Activated naive CD8-positive, alpha-beta T cell treated with anti-CD3 and anti-CD28 coated beads, Interleukin-2, amount 50 U/mL, for 24 hours (primary cell): ENCODE measurements at regions not wholly inside any gene's neighbourhood (a gene's known extent, or its start where the extent isn't known, plus 50 kb on each side); places are given as distances from the start of the nearest gene placed in this dataset.
A peak's percentile ranks its signal among the peaks of the same experiment; 100 is the strongest.

ENCODE experiments used
- ATAC-seq: fragments of 150-1000 bp; cut with Tn5 transposase; one replicate; pipeline ENCODE4 v1.10.0; 2021
- DNase-seq: peaks from one replicate; pipeline ENCODE4 v3.0.0; 2021
- H3K27ac Mint-ChIP-seq: one replicate; pipeline ENCODE4 v1.8.0; 2021; ENCODE audit warnings: mild to moderate bottlenecking, mixed read lengths
- H3K27me3 Mint-ChIP-seq: one replicate; pipeline ENCODE4 v1.8.0; 2021; ENCODE audit warnings: mixed read lengths
- H3K36me3 Mint-ChIP-seq: one replicate; pipeline ENCODE4 v1.8.0; 2021; ENCODE audit warnings: low read depth, mixed read lengths
- H3K4me1 Mint-ChIP-seq: one replicate; pipeline ENCODE4 v1.8.0; 2021; ENCODE audit warnings: mixed read lengths
- H3K4me3 Mint-ChIP-seq: one replicate; pipeline ENCODE4 v1.8.0; 2021; ENCODE audit warnings: mild to moderate bottlenecking, moderate library complexity, mixed read lengths
- H3K9me3 Mint-ChIP-seq: one replicate; pipeline ENCODE4 v1.8.0; 2021; ENCODE audit warnings: mixed read lengths

DNA sequence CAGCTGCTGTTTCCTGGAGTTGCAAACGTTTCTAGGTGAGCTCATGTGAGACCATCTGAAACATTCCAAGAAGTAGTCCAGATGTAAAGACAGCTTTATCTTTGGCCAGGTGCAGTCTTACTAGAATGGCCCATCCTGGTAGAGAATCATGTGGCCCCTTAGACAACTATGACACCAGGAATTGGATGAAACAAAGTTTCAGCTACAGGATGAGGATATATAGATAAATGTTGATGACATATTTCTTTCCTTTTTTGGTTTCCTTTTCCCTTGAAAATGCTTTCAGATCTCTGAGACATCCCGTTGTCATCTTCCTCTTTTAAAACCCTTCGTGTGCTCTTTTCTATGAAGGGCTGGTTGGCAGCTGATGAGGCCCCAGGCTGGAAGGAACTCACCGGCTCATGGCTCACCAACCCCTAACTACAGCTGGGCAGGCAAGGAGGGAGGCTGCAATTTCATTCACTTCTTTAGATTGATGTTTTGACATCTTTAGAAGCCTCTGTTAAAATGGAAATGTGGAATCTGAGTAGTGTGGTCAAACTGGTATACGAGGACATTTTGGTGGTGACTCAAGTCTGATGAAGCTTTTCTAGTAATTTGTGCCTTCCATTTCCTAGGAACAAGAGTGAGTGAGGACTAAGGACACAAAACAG lies 167.9 kb upstream of the TNFAIP3 start:
- Mint-ChIP-seq H3K36me3 (no peaks in the 10 kb centered on the region), H3K4me1 (peaks cover 63% of the 10 kb centered on the region), H3K27me3 (peaks cover 12% of the 10 kb centered on the region), H3K9me3 (no peaks in the 10 kb centered on the region), H3K4me3 (peak overlapping the region; percentile 64), H3K27ac (peak overlapping the region; percentile 97)
- DNase-seq (peak; percentile 41), ATAC-seq (peak; percentile 77)

- no peak for DNase-seq
- no peak overlapping the region for H3K4me3 Mint-ChIP-seq
- peaks cover 12% of the 10 kb centered on the region for H3K27me3 Mint-ChIP-seq
- H3K4me1 Mint-ChIP-seq = peaks cover 73% of the 10 kb centered on the region
- no peaks in the 10 kb centered on the region for H3K9me3 Mint-ChIP-seq
- peak overlapping the region; percentile 97 for H3K27ac Mint-ChIP-seq
- no peak for ATAC-seq
- H3K36me3 Mint-ChIP-seq = no peaks in the 10 kb centered on the region
Observed at GRCh38 chr6:137700161-137700560, 166.9 kb upstream of the TNFAIP3 start.

DNA sequence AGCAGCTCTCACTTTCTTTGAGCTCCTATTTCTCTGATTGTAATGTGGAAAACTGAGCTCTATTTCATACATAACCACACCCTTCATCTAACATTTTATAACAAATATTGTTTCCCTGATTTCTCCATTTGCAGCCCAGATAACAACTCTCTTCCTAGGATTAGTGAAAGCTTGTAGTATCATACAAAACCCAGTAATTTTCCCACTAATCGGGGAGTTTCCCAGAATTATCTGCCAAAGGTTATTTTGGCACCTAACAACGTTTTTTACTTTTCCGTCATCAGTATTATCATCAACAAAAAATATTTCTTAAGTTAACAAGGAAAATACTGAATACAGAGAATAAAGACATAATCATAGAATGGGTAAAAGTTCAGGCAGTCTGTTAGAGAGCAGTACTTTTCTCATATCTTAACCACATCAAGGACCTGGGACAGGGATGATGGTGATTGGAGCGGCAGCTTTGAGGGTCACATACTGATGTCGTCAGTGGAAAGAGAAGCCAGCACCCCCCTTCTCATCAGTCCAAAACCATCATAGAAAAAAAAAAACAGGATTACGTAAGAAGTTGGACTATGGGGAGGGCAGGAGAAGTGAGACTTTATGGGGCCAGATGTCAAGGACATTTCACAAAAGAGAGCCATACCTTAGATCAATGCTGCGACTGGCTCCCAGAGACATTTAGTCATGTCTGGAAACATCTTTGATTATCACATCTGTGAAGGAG lies 166.1 kb upstream of the TNFAIP3 start:
- no peaks in the 10 kb centered on the region for H3K36me3 Mint-ChIP-seq
- ATAC-seq (no peak), DNase-seq (no peak)
- peak overlapping the region; percentile 72 for H3K27ac Mint-ChIP-seq
- H3K4me3 Mint-ChIP-seq = no peak overlapping the region
- H3K9me3 Mint-ChIP-seq = no peaks in the 10 kb centered on the region
- H3K27me3 Mint-ChIP-seq = peaks cover 6% of the 10 kb centered on the region
- H3K4me1 Mint-ChIP-seq = peaks cover 76% of the 10 kb centered on the region

DNA sequence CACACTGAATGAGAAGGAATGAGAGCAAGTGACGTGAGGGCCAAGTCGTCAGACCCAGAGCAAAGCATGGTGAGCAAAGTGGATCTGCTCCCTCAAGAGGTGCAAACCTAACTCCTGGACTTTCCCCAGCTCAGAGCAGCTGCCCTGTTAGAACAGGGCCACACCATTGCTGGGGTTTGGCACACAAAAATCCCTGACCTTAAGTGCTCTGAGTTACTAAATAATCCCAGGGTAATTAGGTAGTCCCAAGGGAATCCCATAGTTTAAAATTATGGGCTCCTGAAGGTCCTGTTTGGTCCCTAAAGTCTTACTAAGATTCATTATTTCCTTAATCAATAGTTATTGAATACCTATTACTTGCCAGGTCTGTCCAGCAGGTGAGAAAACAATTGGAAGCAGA lies 165.1 kb upstream of the TNFAIP3 start:
- Mint-ChIP-seq H3K9me3 (no peaks in the 10 kb centered on the region), H3K27ac (no peak overlapping the region), H3K4me1 (peaks cover 80% of the 10 kb centered on the region), H3K27me3 (no peaks in the 10 kb centered on the region), H3K4me3 (no peak overlapping the region), H3K36me3 (no peaks in the 10 kb centered on the region)
- no peak for ATAC-seq
- DNase-seq = no peak

- no peak overlapping the region for H3K27ac Mint-ChIP-seq
- no peaks in the 10 kb centered on the region for H3K9me3 Mint-ChIP-seq
- ATAC-seq (no peak), DNase-seq (no peak)
- peaks cover 83% of the 10 kb centered on the region for H3K4me1 Mint-ChIP-seq
- H3K27me3 Mint-ChIP-seq = no peaks in the 10 kb centered on the region
- H3K36me3 Mint-ChIP-seq = no peaks in the 10 kb centered on the region
- H3K4me3 Mint-ChIP-seq = no peak overlapping the region
Observed at GRCh38 chr6:137702791-137703424, 164.2 kb upstream of the TNFAIP3 start.

- Mint-ChIP-seq H3K4me3 (no peak overlapping the region), H3K27me3 (no peaks in the 10 kb centered on the region), H3K36me3 (peaks cover 2% of the 10 kb centered on the region), H3K27ac (peak overlapping the region; percentile 71), H3K4me1 (peaks cover 84% of the 10 kb centered on the region), H3K9me3 (no peaks in the 10 kb centered on the region)
- no peak for ATAC-seq
- no peak for DNase-seq
Observed at GRCh38 chr6:137704802-137705159, 162.3 kb upstream of the TNFAIP3 start.

GRCh38 chr6:137705160-137706082 lies 161.6 kb upstream of the TNFAIP3 start:
- Mint-ChIP-seq H3K27ac (peak overlapping the region; percentile 90), H3K4me1 (peaks cover 84% of the 10 kb centered on the region), H3K9me3 (peaks cover 3% of the 10 kb centered on the region), H3K27me3 (no peaks in the 10 kb centered on the region), H3K4me3 (no peak overlapping the region), H3K36me3 (peaks cover 2% of the 10 kb centered on the region)
- ATAC-seq (peak; percentile 50), DNase-seq (peak; percentile 81)

- Mint-ChIP-seq H3K4me1 (peaks cover 82% of the 10 kb centered on the region), H3K27ac (peak overlapping the region; percentile 90), H3K27me3 (no peaks in the 10 kb centered on the region), H3K9me3 (peaks cover 4% of the 10 kb centered on the region), H3K36me3 (peaks cover 2% of the 10 kb centered on the region), H3K4me3 (peak overlapping the region; percentile 2)
- ATAC-seq (no peak), DNase-seq (no peak)
Observed at GRCh38 chr6:137706083-137706750, 160.8 kb upstream of the TNFAIP3 start.

- Mint-ChIP-seq H3K36me3 (peaks cover 2% of the 10 kb centered on the region), H3K4me3 (peak overlapping the region; percentile 62), H3K27me3 (no peaks in the 10 kb centered on the region), H3K27ac (peak overlapping the region; percentile 90), H3K4me1 (peaks cover 82% of the 10 kb centered on the region), H3K9me3 (peaks cover 8% of the 10 kb centered on the region)
- ATAC-seq (no peak), DNase-seq (no peak)
Observed at GRCh38 chr6:137707038-137707589, 159.9 kb upstream of the TNFAIP3 start.

DNA sequence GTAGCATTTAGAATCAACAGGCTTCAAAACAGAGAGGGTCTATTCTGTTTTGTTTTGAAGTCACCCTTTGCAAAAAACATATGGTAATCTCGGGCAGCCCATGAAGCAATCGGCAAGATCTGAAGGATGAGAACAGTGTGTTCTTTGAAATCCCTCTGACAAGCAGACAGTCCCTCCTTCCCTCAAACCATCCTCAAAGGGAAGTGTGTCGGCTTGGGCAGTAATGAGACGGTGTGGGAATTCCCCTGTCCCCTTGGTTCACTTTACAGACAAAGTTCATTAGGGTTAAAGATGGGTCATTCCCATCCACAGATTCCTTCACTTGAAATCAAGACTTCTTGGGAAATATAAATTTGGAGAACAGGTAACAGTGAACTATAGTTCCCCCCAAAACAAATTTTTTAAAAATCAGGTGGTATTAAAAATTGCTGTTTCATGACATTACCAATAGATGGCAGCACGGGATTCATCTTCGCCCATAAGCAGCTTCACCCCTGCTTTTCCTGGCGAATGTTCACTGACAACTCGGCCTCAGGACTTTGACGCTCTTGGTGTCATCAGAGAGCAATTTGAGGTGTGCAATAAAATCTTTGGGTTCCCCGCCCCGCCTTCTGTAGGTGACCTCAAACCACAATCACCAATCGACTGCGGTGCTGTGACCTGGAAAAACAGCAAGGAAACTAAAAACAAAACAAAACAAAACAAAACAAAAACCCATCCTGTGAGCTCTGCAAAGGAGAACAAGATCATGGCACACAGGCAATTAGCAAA lies 159.3 kb upstream of the TNFAIP3 start:
- Mint-ChIP-seq H3K9me3 (peaks cover 8% of the 10 kb centered on the region), H3K36me3 (peaks cover 2% of the 10 kb centered on the region), H3K27me3 (no peaks in the 10 kb centered on the region), H3K27ac (peak overlapping the region; percentile 90), H3K4me3 (peak overlapping the region; percentile 62), H3K4me1 (peaks cover 85% of the 10 kb centered on the region)
- peak; percentile 70 for DNase-seq
- ATAC-seq = peak; percentile 62

- ATAC-seq (no peak), DNase-seq (no peak)
- Mint-ChIP-seq H3K27me3 (no peaks in the 10 kb centered on the region), H3K36me3 (peaks cover 2% of the 10 kb centered on the region), H3K4me1 (peaks cover 80% of the 10 kb centered on the region), H3K4me3 (peak overlapping the region; percentile 62), H3K27ac (peak overlapping the region; percentile 90), H3K9me3 (peaks cover 8% of the 10 kb centered on the region)
Observed at GRCh38 chr6:137708481-137708880, 158.6 kb upstream of the TNFAIP3 start.

- DNase-seq (no peak), ATAC-seq (peak; percentile 48)
- Mint-ChIP-seq H3K9me3 (peaks cover 13% of the 10 kb centered on the region), H3K4me3 (no peak overlapping the region), H3K27ac (peak overlapping the region; percentile 71), H3K36me3 (peaks cover 2% of the 10 kb centered on the region), H3K27me3 (no peaks in the 10 kb centered on the region), H3K4me1 (peaks cover 81% of the 10 kb centered on the region)
Observed at GRCh38 chr6:137709424-137710236, 157.4 kb upstream of the TNFAIP3 start.
